ENCODE measurements at regions not wholly inside any gene's neighbourhood (a gene's known extent, or its start where the extent isn't known, plus 50 kb on each side); places are given as distances from the start of the nearest gene placed in this dataset.

GRCh38 chr17:33947762-33948161, 307.3 kb upstream of the CCL2 start:
- TF ChIP-seq CTCF (conservative IDR thresholded peaks at IDR 0.05; ENCODE audit: low read depth, low read length), result no peak
- TF ChIP-seq EZH2 (IDR thresholded peaks at IDR 0.05; ENCODE audit: borderline replicate concordance, low read depth, low read length, poor library complexity, severe bottlenecking), result no peak
